ENCODE measurements at regions not wholly inside any gene's neighbourhood (a gene's known extent, or its start where the extent isn't known, plus 50 kb on each side); places are given as distances from the start of the nearest gene placed in this dataset.
A peak's percentile ranks its signal among the peaks of the same experiment; 100 is the strongest.

GRCh38 chr5:3122216-3122615, 370.7 kb upstream of the IRX2 start:
- Histone ChIP-seq H3K79me2 (ENCODE audit: control insufficient read depth in 1 of 2, insufficient read depth in 2 of 2, low read length in 2 of 2) (no peaks in the 10 kb centered on the region), H3K79me1 (ENCODE audit: low read depth, low read length) (no peaks in the 10 kb centered on the region), H3K56ac (replicated peaks; ENCODE audit: insufficient read length, low read depth, low read length) (no peak overlapping the region), H3K9me3 (ENCODE audit: insufficient read depth in 2 of 2, low read depth in 1 of 2, low read length in 1 of 2) (no peaks in the 10 kb centered on the region), H2BK5ac (ENCODE audit: low read depth, low read length) (no peak overlapping the region), H3K4me3 (ENCODE audit: extremely low read depth in 1 of 4, insufficient read depth in 2 of 4, low read depth in 3 of 4, low read length in 4 of 4) (peak overlapping the region in 1 of 4 experiments; percentile 36; a peak in 1 of 8 replicates), H3K4me2 (ENCODE audit: insufficient read depth in 1 of 2, low read depth in 2 of 2, low read length in 2 of 2) (peak overlapping the region; percentile 61 to 62; a peak in 3 of 4 replicates), H4K8ac (ENCODE audit: extremely low read depth, insufficient read depth, low read length) (no peak overlapping the region), H3K27ac (ENCODE audit: low read depth, low read length) (no peak overlapping the region), H3K23ac (ENCODE audit: insufficient read length) (no peak overlapping the region), H3K14ac (ENCODE audit: insufficient read length) (no peak overlapping the region), H3K18ac (ENCODE audit: extremely low read depth, low read length) (peak overlapping the region; percentile 88; the same call in 1 of the 2 replicates), H2AK5ac (ENCODE audit: low read depth, low read length) (no peak overlapping the region), H2AFZ (ENCODE audit: low read length) (no peak overlapping the region), H4K91ac (replicated peaks; ENCODE audit: insufficient read length, low read length) (peak overlapping the region; percentile 86), H3K4ac (replicated peaks; ENCODE audit: insufficient read length, low read depth, low read length) (peak overlapping the region; percentile 70), H2BK20ac (ENCODE audit: low read length) (no peak overlapping the region), H3K23me2 (ENCODE audit: low read depth, low read length) (no peaks in the 10 kb centered on the region; the same call in 1 of the 2 replicates), H3K9ac (replicated peaks in 1 of 4; ENCODE audit: extremely low read depth in 1 of 4, low read depth in 3 of 4, low read length in 3 of 4) (no peak overlapping the region), H4K5ac (ENCODE audit: insufficient read length, low read depth, low read length) (peak overlapping the region; percentile 84), H3K27me3 (replicated peaks in 1 of 4; ENCODE audit: control insufficient read depth in 3 of 4, extremely low read depth in 1 of 4, insufficient read depth in 3 of 4, low read length in 3 of 4) (peaks cover 5 to 42% (median 33%) of the 10 kb centered on the region in 4 experiments), H2BK15ac (ENCODE audit: low read length) (no peak overlapping the region), H2BK120ac (replicated peaks; ENCODE audit: low read depth, low read length) (no peak overlapping the region), H3K36me3 (ENCODE audit: control insufficient read depth in 2 of 4, insufficient read depth in 4 of 4, low read length in 3 of 4) (no peaks in the 10 kb centered on the region), H4K20me1 (replicated peaks in 1 of 2; ENCODE audit: control insufficient read depth in 1 of 2, insufficient read depth in 2 of 2, low read length in 2 of 2) (no peaks in the 10 kb centered on the region), H3K4me1 (replicated peaks in 1 of 4; ENCODE audit: control insufficient read depth in 3 of 4, insufficient read depth in 4 of 4, low read length in 3 of 4) (peaks cover 13 to 61% (median 36%) of the 10 kb centered on the region in 4 experiments), H2BK12ac (ENCODE audit: low read depth, low read length) (no peak overlapping the region)
- TF ChIP-seq NANOG (IDR thresholded peaks at IDR 0.05; ENCODE audit: insufficient read depth, low read depth, low read length, poor library complexity, severe bottlenecking) (no peak), KDM1A (IDR thresholded peaks at IDR 0.05; ENCODE audit: borderline replicate concordance, low read length) (no peak), CTBP2 (IDR thresholded peaks at IDR 0.05; ENCODE audit: borderline replicate concordance, insufficient read depth, insufficient read length, low read length) (no peak), RBBP5 (IDR thresholded peaks at IDR 0.05; ENCODE audit: borderline replicate concordance, low read depth, low read length) (no peak), ZNF274 (IDR thresholded peaks at IDR 0.05; ENCODE audit: borderline replicate concordance, extremely low read depth, low read length) (no peak), TAF1 (IDR thresholded peaks at IDR 0.05; ENCODE audit: low read depth, low read length) (no peak), USF2 (IDR thresholded peaks at IDR 0.05; ENCODE audit: low read length) (no peak), HDAC2 (IDR thresholded peaks at IDR 0.05; ENCODE audit: borderline replicate concordance in 1 of 2, low read depth in 2 of 2, low read length in 2 of 2) (no peak)
- FAIRE-seq (no peak), DNase-seq (ENCODE audit: low read depth in 1 of 2, low spot score in 2 of 2) (no peak)
- CTCF ChIA-PET (ENCODE audit: partially characterized antibody), result interaction anchor here (0.6 to 1.0 kb wide), 2 partner anchors 9 to 196 kb away, joined by 3 read pairs; no protein-coding TSS in a partner anchor
- 32% methylated on average over 3 of the region's 3 CpGs; no CpG with 5 or more reads in 1 of the 2 experiments for WGBS, 2 experiments (ENCODE audit: extremely low coverage in 1 of 2, insufficient coverage in 1 of 2, insufficient read length in 1 of 2, insufficient replicate concordance in 2 of 2, low coverage in 1 of 2, low lambda C conversion rate in 2 of 2, missing lambda C conversion rate in 1 of 2)
- POLR2A ChIA-PET (ENCODE audit: partially characterized antibody), result interaction anchor here (0.5 to 2.9 kb wide), 4 partner anchors 15 to 811 kb away, joined by 3 to 7 read pairs (median 3); no protein-coding TSS in a partner anchor
